K562 (cell line): ENCODE measurements at regions not wholly inside any gene's neighbourhood (a gene's known extent, or its start where the extent isn't known, plus 50 kb on each side); places are given as distances from the start of the nearest gene placed in this dataset.
A peak's percentile ranks its signal among the peaks of the same experiment; 100 is the strongest.

Experiments
- ATAC-seq: fragments of 200-7000 bp; cut with Tn5 transposase; 3 replicates; pipeline ENCODE4 v1.9.1; 2020; ENCODE audit warnings: moderate library complexity
- BruUV-seq: library from RNA; stranded (reverse); fragments of 400-500 nt; replicated peaks from 2 replicates; lab custom pipeline; 2021; lab: Mats Ljungman, UMichigan
- CTCF ChIA-PET: fragments of 300-600 bp; formaldehyde crosslinking; extraction: SDS; loops from one replicate; lab custom pipeline; 2021; ENCODE audit warnings: low intra/inter-chr PET ratio; lab: Yijun Ruan, JAX
- POLR2A ChIA-PET: fragments of 300-600, 350-650 bp; sonication (Branson Sonifier 250); formaldehyde crosslinking; extraction: SDS; loops from one replicate; lab custom pipeline; 2021; ENCODE audit warnings: antibody characterized with exemption, inconsistent platforms; lab: Yijun Ruan, JAX
- DNase-seq, 4 experiments: peaks; one replicate each; pipeline versions ENCODE4 v3.0.0 to v3.0.0-alpha.2; 2011 to 2018; ENCODE audit warnings: low spot score in 3 of 4, mixed read lengths in 3 of 4; ENCODE audit errors: extremely low read depth in 1 of 4
- FAIRE-seq: peaks from 2 replicates; lab custom pipeline; 2011; peaks lifted over from hg19 to GRCh38; lab: Jason Lieb, UNC
- H2AFZ ChIP-seq: 2 replicates; pipeline ENCODE4 v1.6.0; 2011; ENCODE audit warnings: low read depth, low read length, control low read depth, inconsistent platforms
- H3K27ac ChIP-seq: fragments of 200-600 bp; 3 replicates; pipeline ENCODE4 v1.8.0; 2011; ENCODE audit warnings: low read depth, mild to moderate bottlenecking, control low read depth, inconsistent platforms, low read length, moderate library complexity, mixed read lengths; ENCODE audit errors: extremely low read depth
- H3K27me3 ChIP-seq, 2 experiments: fragments of 300-600 bp in 1 of 2; 2 replicates in 1 of 2; 3 replicates in 1 of 2; pipeline versions ENCODE4 v1.6.0 to v1.8.0; 2011; ENCODE audit warnings: inconsistent platforms in 2 of 2, low read length in 2 of 2, mild to moderate bottlenecking in 1 of 2, mixed read lengths in 1 of 2, moderate library complexity in 1 of 2; ENCODE audit not compliant: control insufficient read depth in 2 of 2, insufficient read depth in 2 of 2
- H3K36me3 ChIP-seq: fragments of 300-600 bp; 3 replicates; pipeline ENCODE4 v1.8.0; 2011; ENCODE audit warnings: mild to moderate bottlenecking, low read length, inconsistent platforms; ENCODE audit not compliant: control insufficient read depth, insufficient read depth
- H3K4me1 ChIP-seq, 2 experiments: fragments of 200-600 bp in 1 of 2; replicated peaks in 1 of 2; 2 replicates in 1 of 2; 3 replicates in 1 of 2; pipeline versions ENCODE4 v1.5.1 to v1.8.0; 2011; ENCODE audit warnings: inconsistent platforms in 2 of 2, low read length in 2 of 2, mild to moderate bottlenecking in 1 of 2, mixed read lengths in 1 of 2, moderate library complexity in 1 of 2; ENCODE audit not compliant: control insufficient read depth in 2 of 2, insufficient read depth in 2 of 2
- H3K4me2 ChIP-seq: 2 replicates; pipeline ENCODE4 v1.6.1; 2011; ENCODE audit warnings: low read length, control low read depth, inconsistent platforms, mixed read lengths; ENCODE audit not compliant: insufficient read depth
- H3K4me3 ChIP-seq: fragments of 200-600 bp; sonication (generic), shearing (Covaris generic); 2 replicates; pipeline ENCODE4 v1.5.1; 2016; ENCODE audit warnings: control low read depth, inconsistent platforms
- H3K79me2 ChIP-seq: fragments of 200-600 bp; 3 replicates; pipeline ENCODE4 v1.8.0; 2011; ENCODE audit warnings: low read length, inconsistent platforms; ENCODE audit not compliant: control insufficient read depth, insufficient read depth
- H3K9ac ChIP-seq, 2 experiments: 2 replicates each; pipeline versions ENCODE4 v1.6.0 to v1.6.1; 2011; ENCODE audit warnings: low read depth in 2 of 2, low read length in 2 of 2, control low read depth in 1 of 2, inconsistent platforms in 1 of 2, mild to moderate bottlenecking in 1 of 2, mixed read lengths in 1 of 2; ENCODE audit not compliant: insufficient read depth in 1 of 2
- H3K9me1 ChIP-seq: one replicate; pipeline ENCODE4 v1.6.0; 2011; ENCODE audit warnings: inconsistent platforms, mild to moderate bottlenecking, low read length, moderate library complexity; ENCODE audit not compliant: control insufficient read depth, insufficient read depth
- H3K9me3 ChIP-seq: replicated peaks from 2 replicates; pipeline ENCODE4 v1.5.1; 2011; ENCODE audit warnings: low read depth, low read length, inconsistent platforms; ENCODE audit not compliant: control insufficient read depth, insufficient read depth
- H4K20me1 ChIP-seq: replicated peaks from 2 replicates; pipeline ENCODE4 v1.6.1; 2011; ENCODE audit warnings: low read length, inconsistent platforms, mixed read lengths; ENCODE audit not compliant: control insufficient read depth, insufficient read depth
- FOSL1 ChIP-seq: fragments of 200-800 bp; sonication (Bioruptor generic); conservative IDR thresholded peaks from 2 replicates; pipeline ENCODE4 v1.6.1; 2016; ENCODE audit warnings: missing genetic modification characterization, missing compliant biosample characterization
- NFE2 ChIP-seq: IDR thresholded peaks from 2 replicates; pipeline ENCODE4 v1.6.1; 2014; ENCODE audit warnings: antibody characterized with exemption, low read depth
- ZKSCAN1 ChIP-seq: fragments of 150-350 bp; IDR thresholded peaks from 2 replicates; pipeline ENCODE4 v1.6.1; 2016; ENCODE audit warnings: low read depth, low read length
- ZNF134 ChIP-seq: fragments of 250-450 bp; sonication (Bioruptor Pico); conservative IDR thresholded peaks from 2 replicates; pipeline ENCODE4 v1.4.0; 2020
- ZNF699 ChIP-seq: fragments of 250-450 bp; sonication (Bioruptor Pico); IDR thresholded peaks from 2 replicates; pipeline ENCODE4 v1.8.0; 2021; ENCODE audit warnings: mild to moderate bottlenecking, moderate library complexity; ENCODE audit not compliant: insufficient replicate concordance
- WGBS: fragments of 100-300 bp; shearing (Covaris generic); methylation state at CpG from one replicate; pipeline ENCODE4 v1.1.6; 2016; ENCODE audit warnings: low coverage, mixed read lengths; ENCODE audit not compliant: insufficient coverage; ENCODE audit errors: missing lambda C conversion rate; 5-methylcytosine and 5-hydroxymethylcytosine counted together
- in situ Hi-C: fragments of 300-500 bp; cut with MboI; formaldehyde crosslinking; loops from 4 replicates; pipeline ENCODE4 v1.15.0; 2018; ENCODE audit warnings: inconsistent platforms, mixed read lengths
- intact Hi-C: fragments of 100-400 bp; cut with micrococcal nuclease; formaldehyde crosslinking; loops from 2 replicates; pipeline ENCODE4 v1.14.2; 2022
- TF ChIP-seq, protein P1 (sequence below), 2 experiments: fragments of 250-450 bp in 1 of 2; fragments of 450-650 bp in 1 of 2; sonication (Bioruptor Pico) in 1 of 2; IDR thresholded peaks; 2 replicates each; pipeline versions ENCODE4 v1.6.1 to v1.8.0; 2016 to 2021; ENCODE audit warnings: mild to moderate bottlenecking in 2 of 2, moderate library complexity in 2 of 2, missing compliant biosample characterization in 1 of 2, missing genetic modification characterization in 1 of 2
- TF ChIP-seq, protein P2 (sequence below): IDR thresholded peaks from 2 replicates; pipeline ENCODE4 v1.6.1; 2016; ENCODE audit warnings: missing genetic modification characterization, missing compliant biosample characterization
- TF ChIP-seq, protein P3 (sequence below): fragments of 450-650 bp; IDR thresholded peaks from 2 replicates; pipeline ENCODE4 v1.6.1; 2017; ENCODE audit warnings: antibody characterized with exemption, mild to moderate bottlenecking
- TF ChIP-seq, protein P4 (sequence below): sonication (generic); formaldehyde crosslinking; IDR thresholded peaks from 2 replicates; pipeline ENCODE4 v1.9.0; 2022; ENCODE audit warnings: mild to moderate bottlenecking, missing genetic modification reagents

DNA sequence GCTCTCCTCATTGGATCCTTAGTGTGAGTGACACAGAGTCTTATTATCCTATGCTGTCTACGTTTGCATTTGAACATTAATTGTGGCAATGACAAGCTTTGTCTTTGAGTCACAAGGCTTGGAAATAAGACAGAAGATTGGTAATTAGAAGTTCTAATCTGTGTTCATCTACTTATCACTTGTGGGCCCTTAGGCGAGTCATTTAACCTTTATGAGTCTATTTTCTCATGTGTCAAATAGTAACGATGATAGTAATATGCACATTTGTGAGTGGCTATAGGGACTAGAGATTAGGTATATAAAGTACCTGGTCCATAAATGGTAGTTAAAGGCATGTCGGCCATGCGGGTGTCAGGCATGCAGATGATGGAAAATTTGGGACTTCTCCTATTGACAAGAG lies 105.6 kb upstream of the NABP1 start:
- POLR2A ChIA-PET, result interaction anchor here (1.3 to 1.8 kb wide), 2 partner anchors 105 to 109 kb away, joined by 3 to 7 read pairs; partner anchors contain the start of gene NABP1
- TF ChIP-seq, protein P1, sequence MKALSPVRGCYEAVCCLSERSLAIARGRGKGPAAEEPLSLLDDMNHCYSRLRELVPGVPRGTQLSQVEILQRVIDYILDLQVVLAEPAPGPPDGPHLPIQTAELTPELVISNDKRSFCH (CRISPR knock-in tag; IDR thresholded peaks at IDR 0.05), result no peak
- TF ChIP-seq, protein P1 (tag; IDR thresholded peaks at IDR 0.05), result peak; percentile 70; the same call in 1 of the 2 replicates
- TF ChIP-seq ZNF699 (CRISPR knock-in tag) (no peak), ZKSCAN1 (no peak), FOSL1 (tag) (peak; percentile 43; the same call in 1 of the 2 replicates), ZNF134 (CRISPR knock-in tag) (no peak), NFE2 (0 out of 2 replicates have a peak, but pooled peaks have one; percentile 2)
- TF ChIP-seq, protein P2, sequence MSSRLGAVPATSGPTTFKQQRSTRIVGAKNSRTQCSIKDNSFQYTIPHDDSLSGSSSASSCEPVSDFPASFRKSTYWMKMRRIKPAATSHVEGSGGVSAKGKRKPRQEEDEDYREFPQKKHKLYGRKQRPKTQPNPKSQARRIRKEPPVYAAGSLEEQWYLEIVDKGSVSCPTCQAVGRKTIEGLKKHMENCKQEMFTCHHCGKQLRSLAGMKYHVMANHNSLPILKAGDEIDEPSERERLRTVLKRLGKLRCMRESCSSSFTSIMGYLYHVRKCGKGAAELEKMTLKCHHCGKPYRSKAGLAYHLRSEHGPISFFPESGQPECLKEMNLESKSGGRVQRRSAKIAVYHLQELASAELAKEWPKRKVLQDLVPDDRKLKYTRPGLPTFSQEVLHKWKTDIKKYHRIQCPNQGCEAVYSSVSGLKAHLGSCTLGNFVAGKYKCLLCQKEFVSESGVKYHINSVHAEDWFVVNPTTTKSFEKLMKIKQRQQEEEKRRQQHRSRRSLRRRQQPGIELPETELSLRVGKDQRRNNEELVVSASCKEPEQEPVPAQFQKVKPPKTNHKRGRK (tag), result no peak
- TF ChIP-seq, protein P3, sequence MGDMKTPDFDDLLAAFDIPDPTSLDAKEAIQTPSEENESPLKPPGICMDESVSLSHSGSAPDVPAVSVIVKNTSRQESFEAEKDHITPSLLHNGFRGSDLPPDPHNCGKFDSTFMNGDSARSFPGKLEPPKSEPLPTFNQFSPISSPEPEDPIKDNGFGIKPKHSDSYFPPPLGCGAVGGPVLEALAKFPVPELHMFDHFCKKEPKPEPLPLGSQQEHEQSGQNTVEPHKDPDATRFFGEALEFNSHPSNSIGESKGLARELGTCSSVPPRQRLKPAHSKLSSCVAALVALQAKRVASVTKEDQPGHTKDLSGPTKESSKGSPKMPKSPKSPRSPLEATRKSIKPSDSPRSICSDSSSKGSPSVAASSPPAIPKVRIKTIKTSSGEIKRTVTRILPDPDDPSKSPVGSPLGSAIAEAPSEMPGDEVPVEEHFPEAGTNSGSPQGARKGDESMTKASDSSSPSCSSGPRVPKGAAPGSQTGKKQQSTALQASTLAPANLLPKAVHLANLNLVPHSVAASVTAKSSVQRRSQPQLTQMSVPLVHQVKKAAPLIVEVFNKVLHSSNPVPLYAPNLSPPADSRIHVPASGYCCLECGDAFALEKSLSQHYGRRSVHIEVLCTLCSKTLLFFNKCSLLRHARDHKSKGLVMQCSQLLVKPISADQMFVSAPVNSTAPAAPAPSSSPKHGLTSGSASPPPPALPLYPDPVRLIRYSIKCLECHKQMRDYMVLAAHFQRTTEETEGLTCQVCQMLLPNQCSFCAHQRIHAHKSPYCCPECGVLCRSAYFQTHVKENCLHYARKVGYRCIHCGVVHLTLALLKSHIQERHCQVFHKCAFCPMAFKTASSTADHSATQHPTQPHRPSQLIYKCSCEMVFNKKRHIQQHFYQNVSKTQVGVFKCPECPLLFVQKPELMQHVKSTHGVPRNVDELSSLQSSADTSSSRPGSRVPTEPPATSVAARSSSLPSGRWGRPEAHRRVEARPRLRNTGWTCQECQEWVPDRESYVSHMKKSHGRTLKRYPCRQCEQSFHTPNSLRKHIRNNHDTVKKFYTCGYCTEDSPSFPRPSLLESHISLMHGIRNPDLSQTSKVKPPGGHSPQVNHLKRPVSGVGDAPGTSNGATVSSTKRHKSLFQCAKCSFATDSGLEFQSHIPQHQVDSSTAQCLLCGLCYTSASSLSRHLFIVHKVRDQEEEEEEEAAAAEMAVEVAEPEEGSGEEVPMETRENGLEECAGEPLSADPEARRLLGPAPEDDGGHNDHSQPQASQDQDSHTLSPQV, result 0 out of 2 replicates have a peak, but pooled peaks have one; percentile 39
- TF ChIP-seq, protein P4, sequence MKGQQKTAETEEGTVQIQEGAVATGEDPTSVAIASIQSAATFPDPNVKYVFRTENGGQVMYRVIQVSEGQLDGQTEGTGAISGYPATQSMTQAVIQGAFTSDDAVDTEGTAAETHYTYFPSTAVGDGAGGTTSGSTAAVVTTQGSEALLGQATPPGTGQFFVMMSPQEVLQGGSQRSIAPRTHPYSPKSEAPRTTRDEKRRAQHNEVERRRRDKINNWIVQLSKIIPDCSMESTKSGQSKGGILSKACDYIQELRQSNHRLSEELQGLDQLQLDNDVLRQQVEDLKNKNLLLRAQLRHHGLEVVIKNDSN (CRISPR knock-in tag), result no peak
- no TSS peak for BruUV-seq

More for the DNA sequence above, 105.6 kb upstream of the NABP1 start:
- H3K9me1 ChIP-seq, result no peaks in the 10 kb centered on the region
- no peak for FAIRE-seq
- no peaks in the 10 kb centered on the region; the same call in 2 of the 3 replicates for H3K36me3 ChIP-seq
- H3K4me3 ChIP-seq, result no peak overlapping the region
- ATAC-seq, result no peak
- 0 out of 4 replicates have a peak overlapping the region, but pooled peaks of 1 of the 2 experiments have one; percentile 17 for H3K9ac ChIP-seq
- WGBS, result 47% methylated on average over 5 of the region's 5 CpGs
- peak overlapping the region; percentile 77 for H3K27ac ChIP-seq
- no peaks in the 10 kb centered on the region for H3K9me3 ChIP-seq
- CTCF ChIA-PET, result no interaction called here
- no peaks in the 10 kb centered on the region for H3K79me2 ChIP-seq
- in situ Hi-C loops (no loop called here), intact Hi-C loops (loop anchor here (10.0 kb wide), 1 partner anchor 262 kb away; no protein-coding TSS in a partner anchor)
- no peak overlapping the region for H3K4me2 ChIP-seq
- DNase-seq, result no peak
- peaks cover 0 to 16% of the 10 kb centered on the region in 2 experiments; a peak in 2 of 5 replicates for H3K4me1 ChIP-seq
- no peaks in the 10 kb centered on the region for H4K20me1 ChIP-seq
- H2AFZ ChIP-seq, result peak overlapping the region; percentile 90
- H3K27me3 ChIP-seq, result no peaks in the 10 kb centered on the region
